ENCODE measurements at regions not wholly inside any gene's neighbourhood (a gene's known extent, or its start where the extent isn't known, plus 50 kb on each side); places are given as distances from the start of the nearest gene placed in this dataset.
A peak's percentile ranks its signal among the peaks of the same experiment; 100 is the strongest.

DNA sequence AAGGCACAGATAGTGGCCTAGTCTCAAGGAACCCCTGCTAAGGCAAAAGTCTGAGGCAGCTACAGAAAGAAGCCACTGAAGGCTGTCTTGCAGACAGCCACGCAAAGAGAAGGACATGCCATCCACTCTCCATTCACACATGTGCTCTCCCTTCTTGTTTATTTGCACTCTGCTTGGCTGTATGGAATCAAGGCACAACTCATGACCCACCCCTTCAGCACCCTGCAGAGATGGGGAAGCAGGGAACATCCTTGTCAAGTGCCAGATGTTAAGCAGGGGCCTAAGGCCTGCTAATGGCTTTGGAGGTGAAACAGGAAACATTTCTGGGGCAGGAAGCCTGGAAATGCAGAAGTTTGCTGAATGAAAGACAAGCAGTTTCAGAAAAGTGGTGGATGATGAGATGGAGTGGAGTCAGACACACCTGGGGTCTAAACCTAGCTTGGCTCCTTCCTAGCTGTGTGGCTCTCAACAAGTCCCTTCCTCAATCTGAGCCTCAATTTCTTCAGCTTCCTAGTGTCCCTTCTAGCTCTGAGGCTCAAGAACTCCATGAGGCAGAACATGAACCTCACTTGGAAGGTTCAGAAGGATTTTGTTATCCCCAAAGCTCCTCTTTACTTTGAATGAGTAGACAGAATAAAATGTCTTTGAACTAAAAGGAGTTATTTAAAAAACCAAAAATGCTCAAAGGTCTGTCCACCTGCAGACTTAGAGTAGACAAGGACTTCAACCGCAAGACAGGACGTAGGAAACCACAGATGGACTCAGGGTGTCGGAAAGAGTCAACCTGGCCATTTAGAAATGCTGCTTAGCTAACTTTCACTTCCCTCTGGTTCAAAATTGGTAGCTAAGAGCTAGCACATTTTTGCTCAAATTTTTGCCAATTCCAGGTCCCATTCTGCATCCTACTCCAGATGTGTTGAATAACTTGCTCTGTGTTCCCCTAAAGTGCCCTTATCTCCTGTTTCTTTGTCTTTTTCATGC is 283.1 kb downstream of the PLPP3 start:
- H3K4me3 ChIP-seq (ENCODE audit: low read depth, low read length): no peak overlapping the region
- DNase-seq (ENCODE audit: low read depth): peak; percentile 50
- TF ChIP-seq, protein P1, sequence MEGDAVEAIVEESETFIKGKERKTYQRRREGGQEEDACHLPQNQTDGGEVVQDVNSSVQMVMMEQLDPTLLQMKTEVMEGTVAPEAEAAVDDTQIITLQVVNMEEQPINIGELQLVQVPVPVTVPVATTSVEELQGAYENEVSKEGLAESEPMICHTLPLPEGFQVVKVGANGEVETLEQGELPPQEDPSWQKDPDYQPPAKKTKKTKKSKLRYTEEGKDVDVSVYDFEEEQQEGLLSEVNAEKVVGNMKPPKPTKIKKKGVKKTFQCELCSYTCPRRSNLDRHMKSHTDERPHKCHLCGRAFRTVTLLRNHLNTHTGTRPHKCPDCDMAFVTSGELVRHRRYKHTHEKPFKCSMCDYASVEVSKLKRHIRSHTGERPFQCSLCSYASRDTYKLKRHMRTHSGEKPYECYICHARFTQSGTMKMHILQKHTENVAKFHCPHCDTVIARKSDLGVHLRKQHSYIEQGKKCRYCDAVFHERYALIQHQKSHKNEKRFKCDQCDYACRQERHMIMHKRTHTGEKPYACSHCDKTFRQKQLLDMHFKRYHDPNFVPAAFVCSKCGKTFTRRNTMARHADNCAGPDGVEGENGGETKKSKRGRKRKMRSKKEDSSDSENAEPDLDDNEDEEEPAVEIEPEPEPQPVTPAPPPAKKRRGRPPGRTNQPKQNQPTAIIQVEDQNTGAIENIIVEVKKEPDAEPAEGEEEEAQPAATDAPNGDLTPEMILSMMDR (IDR thresholded peaks at IDR 0.05; ENCODE audit: insufficient read depth, low read depth, low read length, missing control alignments): no peak

DNA sequence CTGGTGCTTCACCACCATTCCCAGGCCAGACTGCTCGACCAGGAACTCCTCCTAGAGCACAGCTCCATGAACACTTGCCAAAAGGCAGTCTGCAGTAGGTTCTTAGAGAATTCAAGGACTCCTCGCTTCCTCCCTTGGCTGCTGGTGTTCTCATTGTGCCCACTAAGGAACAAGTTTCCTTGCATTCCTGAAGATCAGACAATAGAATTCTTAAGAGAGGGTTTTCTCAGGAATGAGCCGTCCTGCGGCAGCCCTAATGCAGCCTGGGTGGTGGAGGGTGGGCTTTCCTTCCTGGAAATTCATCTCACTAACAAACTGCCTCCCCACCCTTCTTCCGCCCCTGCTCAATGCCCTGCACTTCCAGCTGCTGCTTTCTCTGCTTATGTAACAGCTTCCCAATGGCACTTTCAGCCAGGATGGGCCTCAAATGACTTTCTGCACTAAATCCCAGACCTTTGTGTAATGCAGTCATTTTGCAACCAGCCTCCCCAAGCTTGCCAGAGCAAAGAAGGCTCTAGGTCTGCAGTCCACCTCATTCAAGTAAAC is 287.9 kb downstream of the PLPP3 start:
- no peak for DNase-seq (ENCODE audit: low read depth)
- TF ChIP-seq, protein P1 (IDR thresholded peaks at IDR 0.05; ENCODE audit: insufficient read depth, low read depth, low read length, missing control alignments): no peak
- H3K4me3 ChIP-seq (ENCODE audit: low read depth, low read length): no peak overlapping the region

DNA sequence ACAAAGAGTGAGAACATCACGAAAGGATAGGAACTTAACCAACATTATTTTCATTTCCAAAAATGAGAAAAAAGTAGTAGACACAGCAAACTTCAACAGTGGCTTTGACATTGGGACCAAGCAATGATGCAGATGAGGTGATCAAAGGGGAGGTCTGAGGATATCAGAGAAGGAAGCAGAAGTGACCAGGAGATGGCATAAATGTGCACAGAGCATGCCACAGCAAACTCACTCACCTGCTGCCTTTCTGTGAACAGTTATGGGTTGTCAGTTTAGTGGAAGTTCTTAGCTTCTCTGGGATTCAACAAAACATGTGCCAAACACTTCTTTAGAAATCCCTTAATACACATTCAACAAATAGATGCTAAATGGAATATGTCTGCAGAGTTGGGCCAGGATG is 290.1 kb downstream of the PLPP3 start:
- no peak overlapping the region for H3K4me3 ChIP-seq (ENCODE audit: low read depth, low read length)
- DNase-seq (ENCODE audit: low read depth): no peak
- TF ChIP-seq, protein P1 (IDR thresholded peaks at IDR 0.05; ENCODE audit: insufficient read depth, low read depth, low read length, missing control alignments): no peak

DNA sequence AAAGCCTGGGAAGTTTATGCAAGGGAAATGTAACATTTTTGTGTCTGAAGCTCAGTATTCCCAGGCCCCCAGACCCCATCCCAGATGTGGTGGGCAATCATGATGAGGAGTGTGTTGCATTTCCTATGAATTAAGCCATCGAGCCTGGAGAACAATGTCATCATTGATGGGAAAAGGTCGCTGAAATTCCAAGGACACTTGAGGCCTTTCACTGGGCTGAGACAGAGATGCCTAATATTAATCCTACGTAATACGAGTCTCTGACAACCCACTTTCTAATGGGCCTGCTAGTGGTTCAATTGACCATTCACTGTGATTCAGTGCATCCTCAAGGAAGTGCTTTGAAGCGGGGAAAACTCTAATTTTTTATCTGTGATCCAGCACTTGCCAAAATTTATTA is 291.6 kb downstream of the PLPP3 start:
- TF ChIP-seq, protein P1 (IDR thresholded peaks at IDR 0.05; ENCODE audit: insufficient read depth, low read depth, low read length, missing control alignments): no peak
- DNase-seq (ENCODE audit: low read depth): no peak
- H3K4me3 ChIP-seq (ENCODE audit: low read depth, low read length): no peak overlapping the region

DNA sequence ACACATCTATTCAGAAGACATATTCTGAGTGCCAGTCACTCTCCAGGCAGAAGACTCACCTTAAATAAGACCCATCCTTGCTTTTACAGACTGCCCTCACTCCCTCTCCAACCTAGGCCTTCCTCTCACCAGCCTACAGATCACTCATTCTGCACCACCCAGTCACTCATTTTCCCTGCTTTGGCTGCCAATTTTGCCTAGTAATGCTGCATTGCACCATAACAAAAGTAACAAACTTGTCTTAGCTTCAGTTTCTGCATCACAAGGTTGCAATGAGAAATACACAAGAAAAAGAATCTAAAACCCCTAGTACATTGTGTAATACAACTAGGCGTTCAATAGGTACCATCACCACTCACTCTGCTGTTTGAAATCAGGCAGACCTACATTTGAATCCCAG is 292.4 kb downstream of the PLPP3 start:
- no peak for DNase-seq (ENCODE audit: low read depth)
- no peak overlapping the region for H3K4me3 ChIP-seq (ENCODE audit: low read depth, low read length)
- TF ChIP-seq, protein P1 (IDR thresholded peaks at IDR 0.05; ENCODE audit: insufficient read depth, low read depth, low read length, missing control alignments): no peak

DNA sequence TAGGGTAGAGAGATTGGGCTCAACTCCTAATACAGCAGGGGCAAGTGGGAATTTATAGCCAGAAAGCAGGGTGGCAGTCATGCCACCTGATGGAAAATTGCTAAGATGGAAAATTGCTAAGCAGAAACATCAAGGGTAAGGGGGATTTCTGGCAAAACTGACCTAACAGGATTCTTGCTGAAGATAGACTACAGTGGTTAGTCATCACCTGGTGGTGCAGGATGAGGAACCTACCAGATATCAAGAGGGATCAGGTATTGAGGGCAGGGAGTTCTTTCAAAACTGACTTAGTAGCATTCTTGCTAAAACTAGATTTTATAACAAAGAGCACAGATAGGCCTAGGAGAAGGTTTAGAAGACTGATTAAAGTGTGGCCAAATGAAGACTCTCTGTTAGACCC is 292.9 kb downstream of the PLPP3 start:
- TF ChIP-seq, protein P1 (IDR thresholded peaks at IDR 0.05; ENCODE audit: insufficient read depth, low read depth, low read length, missing control alignments): no peak
- H3K4me3 ChIP-seq (ENCODE audit: low read depth, low read length): no peak overlapping the region
- no peak for DNase-seq (ENCODE audit: low read depth)
